ENCODE measurements at regions not wholly inside any gene's neighbourhood (a gene's known extent, or its start where the extent isn't known, plus 50 kb on each side); places are given as distances from the start of the nearest gene placed in this dataset.

GRCh38 chr5:117245130-117245529 is 670.5 kb upstream of the SEMA6A start:
- Mint-ChIP-seq H3K4me3 (no peak overlapping the region), H3K9me3 (peaks cover 4 to 19% of the 10 kb centered on the region in 2 experiments; a peak in 3 of 5 replicates), H3K36me3 (ENCODE audit: insufficient read depth in 1 of 3, low read depth in 3 of 3) (peaks cover 0 to 6% (median 6%) of the 10 kb centered on the region in 3 experiments; a peak in 4 of 7 replicates), H3K27me3 (ENCODE audit: low read depth) (no peaks in the 10 kb centered on the region), H3K27ac (no peak overlapping the region), H3K4me1 (peaks cover 3% of the 10 kb centered on the region in 2 experiments; a peak in 3 of 4 replicates)
- Histone ChIP-seq H3K14ac (ENCODE audit: insufficient read depth, low read length) (no peak overlapping the region), H3K4ac (ENCODE audit: low read depth, low read length) (no peak overlapping the region), H4K91ac (ENCODE audit: insufficient read length, low read depth, low read length) (no peak overlapping the region), H3K18ac (ENCODE audit: insufficient read length, low read depth, low read length) (no peak overlapping the region), H2BK5ac (ENCODE audit: insufficient read length, low read length) (no peak overlapping the region), H2BK120ac (ENCODE audit: low read depth, low read length, poor library complexity, severe bottlenecking) (no peak overlapping the region), H3K9ac (ENCODE audit: extremely low read depth, insufficient read length, low read length) (no peak overlapping the region), H2AK5ac (ENCODE audit: insufficient read length, low read length) (no peak overlapping the region), H3K9me3 (ENCODE audit: control insufficient read depth, low read depth, low read length) (peaks cover 14% of the 10 kb centered on the region), H2BK12ac (ENCODE audit: insufficient read length, low read depth, low read length) (no peak overlapping the region), H3K4me2 (ENCODE audit: insufficient read depth, insufficient read length, low read length) (no peak overlapping the region), H4K5ac (ENCODE audit: insufficient read length, low read depth, low read length) (no peak overlapping the region), H3K23ac (ENCODE audit: insufficient read length, low read depth, low read length) (no peak overlapping the region), H3K56ac (ENCODE audit: insufficient read length, low read depth, low read length) (no peak overlapping the region), H3K79me2 (ENCODE audit: insufficient read depth, low read length) (no peaks in the 10 kb centered on the region), H2BK20ac (ENCODE audit: low read depth, low read length, poor library complexity, severe bottlenecking) (no peak overlapping the region), H3K4me1 (ENCODE audit: insufficient read depth, low read length) (no peaks in the 10 kb centered on the region), H4K8ac (replicated peaks; ENCODE audit: insufficient read length, low read depth, low read length) (no peak overlapping the region), H2BK15ac (ENCODE audit: low read depth, low read length) (no peak overlapping the region), H3K23me2 (ENCODE audit: insufficient read length, low read depth, low read length, poor library complexity, severe bottlenecking) (no peaks in the 10 kb centered on the region), H3T11ph (ENCODE audit: low read length) (no peak overlapping the region), H3K27ac (ENCODE audit: insufficient read length, low read depth, low read length) (no peak overlapping the region), H2AFZ (ENCODE audit: low read length) (no peak overlapping the region), H4K20me1 (ENCODE audit: control insufficient read depth, insufficient read depth, insufficient read length) (no peaks in the 10 kb centered on the region), H3K79me1 (ENCODE audit: insufficient read depth, low read depth, low read length, poor library complexity, severe bottlenecking) (no peaks in the 10 kb centered on the region), H3K27me3 (ENCODE audit: insufficient read depth, low read length) (no peaks in the 10 kb centered on the region)
- no peak for DNase-seq
- no peak for TF ChIP-seq CTCF (conservative IDR thresholded peaks at IDR 0.05)
- WGBS (ENCODE audit: extremely low coverage, insufficient read length, low lambda C conversion rate): no CpG with 5 or more reads among the region's 1 CpG
